NCI-H2227 (cell line): ENCODE measurements at regions not wholly inside any gene's neighbourhood (a gene's known extent, or its start where the extent isn't known, plus 50 kb on each side); places are given as distances from the start of the nearest gene placed in this dataset.
"Not testable (repeated sequence)": the region's sequence is repeated elsewhere in the genome, so short reads cannot be mapped to it uniquely, and the experiment has no call there.

Experiments
- DNase-seq: peaks from one replicate; lab custom pipeline; 2025; ENCODE audit not compliant: unreplicated experiment; lab: John Stamatoyannopoulos, UW

DNA sequence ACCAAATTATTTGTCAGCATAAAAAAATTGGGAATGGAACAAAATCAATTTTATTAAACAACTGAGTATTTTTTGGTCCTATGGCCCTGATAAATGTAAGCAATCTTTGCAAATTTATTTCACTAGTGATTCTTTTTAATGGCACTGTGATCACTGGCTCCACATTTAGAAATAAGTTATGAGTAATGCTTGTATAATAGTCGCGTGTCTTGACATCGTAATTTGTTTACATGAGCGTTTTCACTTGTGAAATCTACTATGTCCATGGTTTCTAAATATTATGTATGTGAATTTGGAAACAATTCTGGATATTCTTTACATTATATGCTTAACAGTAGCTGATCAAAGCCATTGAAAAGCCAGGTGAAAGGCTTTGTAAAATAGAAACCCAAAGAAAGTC, 817.5 kb downstream of the EFNA5 start:
- no peak for DNase-seq

DNA sequence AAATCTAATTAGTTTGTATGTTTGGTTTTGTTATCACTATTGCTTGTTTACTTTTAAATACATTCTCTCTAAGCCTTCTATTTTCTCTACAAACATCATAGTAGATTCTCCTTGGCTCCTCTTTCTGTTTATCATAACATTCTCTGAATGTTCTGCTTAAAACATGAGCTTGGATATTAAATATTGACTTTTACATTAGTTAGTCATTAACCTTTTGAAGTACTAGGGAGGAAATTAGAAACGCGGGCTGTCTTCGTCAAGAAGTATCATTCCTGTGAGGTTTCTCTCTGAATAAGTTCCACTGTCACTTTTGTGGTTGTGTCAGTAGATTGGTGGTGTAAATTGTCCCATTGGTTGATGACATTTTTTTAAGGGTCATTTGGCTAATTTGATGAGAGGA, 821.5 kb downstream of the EFNA5 start:
- DNase-seq: no peak

DNA sequence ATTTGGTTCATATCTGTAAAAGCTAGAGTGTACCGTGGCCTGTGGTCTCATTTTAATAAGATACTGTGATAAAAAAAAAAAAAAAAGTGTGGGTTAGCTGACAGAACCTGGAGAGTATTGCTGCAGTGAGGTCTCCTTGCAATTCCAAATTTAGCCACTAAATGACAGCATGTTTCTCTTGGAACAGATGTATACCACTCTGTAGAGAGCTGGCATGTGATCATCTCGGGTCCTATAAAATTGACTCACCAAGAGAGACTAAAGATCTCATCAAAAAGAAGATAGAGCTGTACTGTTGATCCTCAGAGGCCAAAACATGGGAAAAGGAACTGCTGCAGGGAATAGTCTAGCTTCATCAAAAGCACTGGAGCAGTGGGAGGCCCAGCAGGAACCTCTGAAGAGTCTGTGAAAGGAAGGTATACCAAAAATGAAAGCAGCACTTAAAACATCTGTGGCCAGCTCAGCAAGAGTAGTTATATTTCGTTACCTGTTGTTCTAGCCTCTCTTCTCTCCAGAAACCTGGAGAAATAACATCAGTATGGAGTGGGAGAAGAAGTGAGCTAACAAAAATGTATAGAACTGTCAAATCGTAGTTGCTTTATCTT, 826.8 kb downstream of the EFNA5 start:
- DNase-seq: no peak

DNA sequence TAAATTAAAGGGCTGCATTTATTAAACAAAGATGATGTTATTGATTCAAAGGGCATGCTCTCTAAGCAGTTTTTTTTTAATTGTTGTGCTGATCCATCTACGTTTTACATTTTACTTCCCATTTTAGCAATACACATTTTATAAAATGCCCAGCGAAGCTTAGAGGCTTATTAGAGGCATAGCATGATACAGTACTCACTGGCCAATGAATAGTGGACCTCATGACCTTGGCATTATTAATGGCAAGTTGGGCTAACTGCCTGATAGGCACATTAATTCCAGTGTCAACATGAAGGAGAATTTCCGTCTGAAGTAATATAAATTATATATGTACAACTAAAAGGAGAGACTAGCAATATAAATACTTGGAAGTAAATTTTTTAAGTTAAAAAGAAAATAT, 837.2 kb downstream of the EFNA5 start:
- DNase-seq: no peak

DNA sequence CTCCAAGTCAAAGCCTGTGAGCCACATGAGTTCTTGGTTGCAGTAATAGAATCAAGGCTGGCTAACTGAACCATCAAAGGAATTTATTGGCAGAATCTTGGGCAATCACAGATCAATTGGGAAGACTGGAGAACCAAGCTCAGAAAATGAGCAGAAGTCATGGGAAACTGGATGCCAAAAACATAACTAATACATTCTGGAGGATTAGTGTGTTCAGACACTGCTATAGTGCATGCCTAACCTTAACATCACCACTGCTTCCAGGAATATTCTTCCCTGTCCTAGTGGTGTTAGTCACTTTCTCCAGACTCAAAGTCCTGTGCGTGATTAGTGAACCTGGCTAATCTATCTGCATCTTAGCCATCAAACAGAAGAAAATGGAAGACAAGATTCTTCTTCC, 843.7 kb downstream of the EFNA5 start:
- DNase-seq: no peak

DNA sequence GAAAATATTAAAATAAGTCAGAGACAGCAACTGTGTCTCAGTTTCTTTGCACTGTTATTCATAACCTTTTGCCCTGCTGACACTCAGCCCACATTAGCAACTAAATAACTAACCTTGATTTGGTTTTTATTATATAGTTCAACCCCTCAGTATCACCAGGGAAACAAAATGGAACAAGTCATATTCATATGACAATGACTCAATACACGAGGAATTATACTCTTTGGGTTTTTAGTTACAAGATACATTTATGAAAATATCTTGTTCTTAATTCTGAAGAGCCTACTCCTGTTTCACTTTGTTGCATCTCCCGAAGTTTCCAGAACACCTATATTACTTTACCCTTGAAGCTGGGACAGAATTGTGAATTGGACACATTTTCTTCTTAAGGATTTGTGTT, 845.4 kb downstream of the EFNA5 start:
- DNase-seq: no peak

DNA sequence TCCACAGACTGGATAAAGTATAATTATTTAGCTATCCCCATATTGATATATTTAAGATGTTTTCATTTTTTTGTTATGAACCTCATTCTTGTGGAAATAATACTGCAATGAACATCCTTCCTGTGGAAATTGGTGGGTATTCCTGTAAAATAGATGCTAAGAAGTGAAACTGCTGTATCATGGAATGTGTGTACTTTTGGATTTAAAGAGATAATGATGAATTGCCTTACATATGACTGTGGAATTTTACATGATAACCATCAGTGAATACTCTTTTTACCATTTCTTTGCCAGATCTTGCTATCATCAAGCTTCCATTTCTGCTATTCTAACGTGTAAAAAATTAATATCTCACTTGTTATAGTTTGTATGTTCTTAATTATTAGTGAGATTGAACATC, 847.9 kb downstream of the EFNA5 start:
- DNase-seq: no peak

DNA sequence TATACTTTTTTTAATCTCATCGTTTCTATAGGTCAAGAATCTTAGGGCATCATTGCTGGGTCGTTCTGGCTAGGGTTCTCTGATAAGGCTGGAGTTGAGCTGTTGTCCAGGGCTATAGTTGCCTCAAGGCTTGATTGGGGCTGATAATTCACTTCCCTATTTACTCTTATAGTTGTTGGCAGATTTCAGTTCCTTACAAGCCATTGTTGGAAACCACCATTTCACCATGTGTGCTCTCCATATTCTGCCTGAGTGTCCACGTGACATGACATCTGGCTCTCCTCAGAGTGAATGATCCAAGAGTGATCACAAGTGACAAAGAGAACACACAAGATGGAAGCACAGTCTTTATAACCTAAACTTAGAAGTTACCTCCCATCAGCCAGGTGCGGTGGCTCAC, 852.2 kb downstream of the EFNA5 start:
- DNase-seq: no peak

DNA sequence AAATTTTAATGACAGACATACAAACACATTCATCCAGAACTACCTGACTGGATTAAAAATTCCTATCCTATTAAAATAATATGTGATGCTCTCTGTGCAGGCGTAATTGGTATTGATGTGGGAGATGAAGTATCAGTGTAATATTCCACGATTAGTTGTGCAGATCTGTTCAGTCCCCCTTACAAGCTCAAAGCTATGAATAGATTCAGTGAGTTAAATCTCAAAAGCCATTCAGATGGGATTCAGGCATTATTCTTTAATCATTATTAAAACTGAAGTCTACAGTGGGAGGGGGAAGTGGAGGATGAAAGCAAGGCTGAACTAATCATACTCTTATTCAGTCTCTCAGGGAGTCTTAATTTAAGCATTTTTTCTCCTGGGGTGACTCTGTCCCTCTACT, 855.8 kb downstream of the EFNA5 start:
- DNase-seq: no peak

DNA sequence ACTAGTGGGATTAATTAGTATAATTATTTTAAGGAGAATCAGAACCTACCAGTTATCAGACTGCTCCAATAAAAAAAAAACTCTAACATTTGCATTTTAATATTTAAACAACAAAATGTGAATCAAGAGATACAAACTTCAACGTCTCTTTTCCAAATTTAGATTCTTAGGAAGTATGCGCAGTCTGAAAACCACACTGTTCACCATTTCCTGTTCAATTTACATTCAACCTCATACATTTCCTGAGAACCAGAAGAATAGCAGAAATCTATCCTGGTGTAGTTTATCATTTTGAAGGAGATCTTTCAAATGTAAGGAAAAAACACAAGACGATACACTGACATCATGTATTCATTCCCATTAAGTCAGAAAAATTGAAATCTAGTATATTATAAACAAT, 869.2 kb downstream of the EFNA5 start:
- no peak for DNase-seq

DNA sequence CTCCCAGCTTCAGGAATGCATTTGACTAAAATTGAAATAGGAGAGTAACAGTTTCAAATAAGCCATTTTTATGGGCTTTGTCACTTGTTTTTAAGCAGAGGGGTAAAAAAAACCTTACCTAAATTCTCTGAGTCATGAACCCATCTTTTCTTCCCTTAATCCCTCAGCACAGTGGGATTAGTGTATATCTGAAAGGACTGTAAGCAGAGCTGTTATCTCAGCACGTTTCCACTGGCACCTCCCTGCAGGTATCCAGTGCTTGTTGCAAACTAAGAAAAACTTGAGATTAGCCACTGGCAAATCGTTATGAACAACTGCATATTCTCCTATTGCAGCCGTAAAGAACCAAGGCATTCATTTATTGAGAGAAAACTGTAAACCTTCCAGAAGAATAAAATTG, 872.7 kb downstream of the EFNA5 start:
- no peak for DNase-seq

DNA sequence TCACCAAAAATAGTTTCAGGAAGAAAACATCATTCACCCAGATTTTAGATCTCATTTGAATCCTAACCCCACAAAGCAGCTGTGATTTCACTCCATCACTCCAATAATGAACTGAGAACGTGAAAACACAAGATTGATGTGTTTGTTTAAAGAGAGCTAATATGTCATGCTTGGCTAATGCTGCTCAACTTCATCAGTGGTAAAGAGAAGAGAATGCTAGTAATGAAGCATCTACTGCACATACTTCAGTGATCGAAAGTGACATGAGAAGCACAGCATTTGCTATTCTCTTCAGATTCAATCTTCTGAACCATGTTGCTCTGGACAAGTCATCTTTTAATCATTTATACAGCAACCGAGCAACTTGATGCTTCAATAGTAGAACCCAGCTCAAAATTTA, 874.7 kb downstream of the EFNA5 start:
- no peak for DNase-seq

DNA sequence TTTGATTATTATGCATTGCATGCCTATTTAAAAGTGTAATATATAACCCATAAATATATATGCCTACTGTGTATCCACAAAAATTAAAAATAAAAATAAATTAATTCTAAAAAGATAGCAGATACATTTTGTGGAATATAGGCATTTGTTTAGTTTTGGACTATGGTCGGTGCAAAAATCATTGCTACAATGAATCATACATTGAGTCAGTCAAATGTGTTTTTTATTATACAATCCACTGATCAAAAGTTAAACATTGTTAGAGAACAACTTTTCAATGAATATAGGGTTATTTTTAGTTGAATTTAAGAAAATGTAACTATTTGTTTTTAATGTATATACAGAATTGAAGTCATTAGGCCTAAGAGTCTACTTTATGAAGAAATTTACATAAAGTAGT, 885.9 kb downstream of the EFNA5 start:
- no peak for DNase-seq

DNA sequence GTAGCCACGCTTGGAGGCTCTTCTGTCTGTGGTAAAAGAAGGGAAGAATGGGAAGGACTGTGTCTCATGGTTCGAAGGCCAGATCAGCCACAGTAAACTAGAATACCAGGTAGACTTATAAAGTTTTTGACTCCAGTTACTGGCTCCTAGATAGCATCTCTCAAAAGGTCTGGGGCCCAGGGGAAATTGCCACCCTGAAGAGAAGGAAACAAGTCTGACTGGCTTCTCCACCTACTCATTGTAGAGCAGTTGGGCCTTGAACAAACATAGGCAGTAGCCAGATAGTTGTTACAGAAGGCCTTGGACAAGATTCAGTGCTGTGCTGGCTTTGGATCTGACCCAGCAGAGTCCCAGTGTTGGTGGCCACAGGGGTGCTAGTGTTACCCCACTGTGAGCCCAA, 890.4 kb downstream of the EFNA5 start:
- DNase-seq: no peak

DNA sequence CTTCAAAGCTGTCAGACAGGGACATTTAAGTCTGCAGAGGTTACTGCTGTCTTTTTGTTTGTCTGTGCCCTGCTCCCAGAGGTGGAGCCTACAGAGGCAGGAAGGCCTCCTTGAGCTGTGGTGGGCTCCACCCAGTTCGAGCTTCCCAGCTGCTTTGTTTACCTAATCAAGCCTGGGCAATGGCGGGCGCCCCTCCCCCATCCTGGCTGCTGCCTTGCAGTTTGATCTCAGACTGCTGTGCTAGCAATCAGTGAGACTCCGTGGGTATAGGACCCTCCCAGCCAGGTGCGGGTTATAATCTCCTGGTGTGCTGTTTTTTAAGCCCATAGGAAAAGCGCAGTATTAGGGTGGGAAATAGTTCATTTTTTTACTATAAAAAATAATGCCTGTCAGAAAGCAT, 894.2 kb downstream of the EFNA5 start:
- not testable (repeated sequence) for DNase-seq

DNA sequence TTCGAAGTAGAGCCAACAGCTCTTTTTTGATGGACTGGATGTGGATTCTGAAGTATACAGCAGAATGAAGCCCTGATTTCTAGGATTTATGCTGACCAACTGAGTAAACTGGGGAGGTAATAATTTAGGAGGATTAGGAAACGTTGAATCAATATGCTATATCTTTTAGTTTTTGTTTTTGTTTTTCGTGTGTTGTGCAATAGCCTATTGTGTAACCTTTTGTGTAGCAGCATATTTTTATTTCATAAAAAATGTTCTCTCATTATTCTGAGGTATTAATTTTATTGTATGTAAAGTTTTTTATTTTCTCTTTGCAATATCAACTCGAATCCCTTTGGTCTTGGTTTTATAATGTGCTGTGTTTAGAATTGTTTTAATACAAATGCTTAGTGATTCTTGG, 902.3 kb downstream of the EFNA5 start:
- no peak for DNase-seq

DNA sequence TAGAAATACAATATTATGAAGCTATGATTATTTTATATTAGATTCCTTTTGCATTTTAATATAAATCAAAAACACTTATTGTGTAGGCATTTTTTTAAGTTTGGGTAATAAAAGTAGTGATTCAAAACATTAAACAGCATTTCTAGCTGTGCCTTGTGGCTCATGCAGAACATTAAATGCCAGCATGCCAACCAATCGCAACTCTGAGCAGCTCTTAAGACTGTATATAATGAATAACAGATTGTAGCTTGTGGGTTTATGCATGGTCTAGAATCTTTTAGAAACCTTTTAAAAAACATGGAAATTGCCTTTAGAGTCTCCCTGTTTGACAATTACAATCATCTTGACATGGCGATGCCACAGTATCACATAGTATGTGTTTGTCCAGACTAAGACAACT, 903.8 kb downstream of the EFNA5 start:
- no peak for DNase-seq

DNA sequence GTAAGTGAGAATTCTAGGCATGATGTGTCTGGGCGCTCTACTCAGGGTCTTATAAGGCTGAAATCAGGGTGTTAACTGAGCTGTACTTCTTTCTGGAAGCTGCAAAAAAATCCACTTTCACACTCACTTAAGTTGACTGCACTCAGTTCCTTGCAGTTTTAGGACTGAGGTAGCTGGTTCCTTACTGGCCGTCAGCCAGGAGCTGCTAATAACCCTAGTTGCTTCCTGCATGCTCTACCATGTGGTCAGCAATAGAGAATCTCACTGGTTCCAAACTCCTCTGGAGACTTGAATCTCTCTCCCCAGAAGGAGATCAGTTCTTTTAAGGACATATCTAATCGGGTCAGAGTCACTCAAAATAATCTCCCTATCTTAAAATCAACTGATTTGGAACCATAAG, 911.2 kb downstream of the EFNA5 start:
- no peak for DNase-seq

DNA sequence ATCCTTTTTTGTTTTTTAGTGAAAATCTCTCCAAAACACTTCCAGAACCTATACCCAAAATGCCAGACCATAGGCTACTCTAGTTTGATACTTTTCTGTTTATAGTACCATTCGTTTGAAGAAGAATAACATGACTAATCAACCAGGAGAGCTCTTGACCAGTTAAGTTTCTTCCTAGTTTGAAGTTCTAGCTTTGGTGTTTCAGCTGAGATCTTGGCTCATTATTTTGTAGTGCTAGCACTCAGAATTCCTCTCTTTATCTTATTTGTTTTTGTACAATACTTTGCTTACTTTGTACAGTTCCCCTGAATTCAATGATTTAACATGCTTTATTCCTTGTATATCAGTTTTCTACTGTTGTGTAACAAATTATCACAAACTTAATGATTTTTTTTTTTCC, 911.6 kb downstream of the EFNA5 start:
- no peak for DNase-seq

DNA sequence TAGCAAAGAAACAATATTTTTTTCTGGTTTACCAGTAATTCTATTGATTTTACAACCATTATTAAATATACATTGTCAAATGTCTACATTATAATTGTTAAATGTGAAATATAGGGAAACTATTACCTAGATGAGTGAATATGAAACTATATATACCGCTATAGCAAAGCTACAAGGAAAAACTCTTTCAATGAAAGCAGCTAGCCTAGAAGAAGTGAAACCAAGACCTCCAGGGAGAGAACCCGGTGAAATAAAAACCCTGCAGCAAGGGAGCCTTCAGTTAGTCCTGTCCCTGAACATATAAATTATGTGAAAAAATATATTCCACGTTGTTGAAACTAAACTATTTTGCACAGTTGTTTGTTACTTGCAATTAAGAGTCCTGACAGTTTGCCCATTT, 913.1 kb downstream of the EFNA5 start:
- no peak for DNase-seq

DNA sequence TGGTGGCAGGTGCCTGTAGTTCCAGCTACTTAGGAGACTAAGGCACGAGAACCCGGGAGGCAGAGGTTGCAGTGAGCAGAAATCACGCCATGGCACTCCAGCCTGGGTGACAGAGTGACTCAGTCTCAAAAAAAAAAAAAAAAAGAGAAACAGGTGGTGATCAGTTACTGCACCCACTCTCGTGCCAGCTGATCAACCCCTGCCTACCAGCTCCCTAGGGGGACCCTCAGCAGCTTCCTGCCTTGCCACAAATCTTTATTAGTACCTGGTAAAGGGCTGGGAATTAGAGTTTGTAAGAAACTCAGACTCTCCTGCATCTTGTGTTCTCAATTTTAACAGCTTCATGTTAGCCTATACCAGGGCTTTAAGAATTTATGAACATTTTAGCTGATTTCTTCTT, 914.9 kb downstream of the EFNA5 start:
- DNase-seq: no peak

DNA sequence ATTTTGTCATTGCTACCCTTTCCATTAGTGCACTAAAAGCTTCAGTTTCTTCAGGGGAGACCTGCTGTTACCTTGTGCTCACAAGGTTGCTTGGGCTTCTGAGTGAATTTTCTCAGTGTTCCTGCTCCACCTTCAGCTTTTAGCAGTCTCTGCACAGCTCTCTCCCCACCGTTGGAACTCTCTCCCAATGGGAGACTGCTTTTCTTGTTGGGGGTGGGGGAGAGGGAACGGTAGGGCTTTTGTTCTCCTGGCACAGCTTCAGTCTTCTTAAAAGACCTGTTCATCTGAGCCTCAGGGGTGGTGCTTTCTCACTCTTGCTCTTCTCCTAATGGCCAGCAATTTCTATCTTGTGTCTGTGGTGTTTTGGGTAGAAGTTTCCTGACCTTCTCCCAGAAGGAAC, 915.7 kb downstream of the EFNA5 start:
- DNase-seq: no peak

DNA sequence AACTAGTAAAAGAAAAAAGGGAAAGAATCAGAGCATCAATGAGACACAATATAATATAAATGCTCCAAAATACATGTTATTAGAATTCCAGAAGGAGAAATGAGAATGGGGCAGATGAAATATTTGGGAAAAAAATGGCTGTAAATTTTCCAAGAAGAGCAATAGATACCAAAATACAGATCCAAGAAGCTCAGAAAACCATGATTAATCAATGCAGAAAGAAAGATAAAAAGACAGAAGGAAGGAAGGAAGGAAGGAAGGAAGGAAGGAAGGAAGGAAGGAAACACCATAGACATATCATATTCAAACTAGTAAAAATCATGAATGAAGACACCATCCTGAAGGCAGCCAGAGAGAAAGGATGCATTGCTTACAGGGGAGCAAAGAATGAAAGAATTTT, 920.9 kb downstream of the EFNA5 start:
- DNase-seq: no peak

DNA sequence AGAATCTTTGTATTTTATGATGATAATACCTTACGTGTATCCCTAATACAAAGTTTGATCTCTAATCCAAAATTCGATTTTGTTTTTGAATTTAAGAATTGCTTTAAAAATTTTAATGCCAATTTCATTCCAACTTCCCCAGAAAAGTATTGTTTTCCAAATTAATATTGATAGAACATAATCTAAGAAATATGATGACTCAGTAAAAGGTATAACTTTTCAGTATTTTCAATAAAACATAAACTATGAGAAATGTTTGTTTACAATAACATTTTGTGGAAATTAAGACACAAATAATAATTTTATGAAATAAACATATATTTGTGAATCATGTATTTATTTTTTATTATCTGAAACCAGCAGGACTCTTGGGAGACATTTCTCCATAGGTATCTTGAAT, 931.6 kb downstream of the EFNA5 start:
- DNase-seq: no peak
